ENCODE measurements at regions not wholly inside any gene's neighbourhood (a gene's known extent, or its start where the extent isn't known, plus 50 kb on each side); places are given as distances from the start of the nearest gene placed in this dataset.

GRCh38 chr15:98146031-98146820 is 185.7 kb downstream of the ARRDC4 start:
- DNase-seq = no peak

- DNase-seq = no peak
Measured at GRCh38 chr15:98147415-98147814, 186.9 kb downstream of the ARRDC4 start.

DNA sequence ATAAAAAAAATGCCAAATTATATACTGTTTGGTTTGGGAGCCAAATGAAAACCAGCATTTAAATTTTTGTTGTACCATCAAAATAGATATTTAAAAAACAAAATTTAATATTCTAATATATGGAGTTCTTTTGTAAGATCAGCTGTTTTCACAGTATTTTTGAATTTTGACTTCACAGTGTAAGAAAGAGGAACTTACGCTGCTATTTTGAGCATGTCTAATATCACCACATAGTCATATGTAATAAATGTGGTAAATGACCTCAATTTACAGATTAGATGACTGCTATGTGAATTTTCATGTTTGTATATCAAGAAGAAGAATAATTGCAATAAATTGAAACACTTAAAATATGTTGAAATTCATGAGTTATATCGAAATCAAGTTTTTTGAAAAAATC is 189.6 kb downstream of the ARRDC4 start:
- no peak for DNase-seq

- DNase-seq = no peak
Measured at GRCh38 chr15:98150536-98150935, 190.0 kb downstream of the ARRDC4 start.

GRCh38 chr15:98151096-98151495 is 190.6 kb downstream of the ARRDC4 start:
- no peak for DNase-seq

GRCh38 chr15:98152156-98152555 is 191.7 kb downstream of the ARRDC4 start:
- no peak for DNase-seq

- no peak for DNase-seq
Measured at GRCh38 chr15:98154863-98155262, 194.4 kb downstream of the ARRDC4 start.

DNA sequence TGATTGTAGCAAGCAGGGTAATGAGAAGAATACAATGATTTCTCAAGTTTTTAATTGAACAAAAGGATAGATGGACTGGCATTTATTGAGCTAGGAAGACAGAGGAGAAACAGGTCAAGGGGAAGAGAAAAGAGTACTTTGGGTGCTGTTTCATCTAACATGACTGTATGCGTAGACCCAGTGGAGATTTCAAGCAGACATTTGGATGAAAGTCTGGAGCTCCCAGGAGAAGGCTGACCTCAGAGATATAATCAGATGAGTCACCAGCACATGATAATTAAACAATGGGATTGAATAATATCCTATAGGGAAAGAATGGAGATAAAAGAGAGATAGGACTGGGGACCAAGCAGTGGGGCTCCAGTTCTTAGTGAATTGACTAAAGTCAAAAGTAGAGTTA is 194.9 kb downstream of the ARRDC4 start:
- no peak for DNase-seq

DNA sequence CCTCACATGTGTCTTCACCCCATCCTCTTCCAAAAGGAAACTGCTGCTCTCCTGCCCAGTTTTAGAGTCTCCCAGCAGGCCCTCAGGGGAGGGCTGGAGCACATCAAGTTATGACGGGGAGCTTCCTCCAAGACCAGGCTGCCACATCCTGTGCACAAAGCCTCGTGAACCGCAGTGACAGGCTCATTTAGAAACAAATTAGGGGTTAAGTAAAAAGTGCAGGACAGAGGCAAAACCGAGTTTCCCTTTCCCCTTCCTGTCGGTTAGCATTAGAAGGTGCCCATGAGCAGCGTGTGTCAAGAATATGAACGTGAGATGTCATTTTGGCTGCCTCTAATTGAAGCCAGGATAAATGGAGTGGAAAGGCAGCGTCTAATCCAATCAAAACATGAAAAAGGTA is 199.7 kb downstream of the ARRDC4 start:
- DNase-seq = no peak

- DNase-seq = no peak
Measured at GRCh38 chr15:98163319-98164045, 203.0 kb downstream of the ARRDC4 start.

DNA sequence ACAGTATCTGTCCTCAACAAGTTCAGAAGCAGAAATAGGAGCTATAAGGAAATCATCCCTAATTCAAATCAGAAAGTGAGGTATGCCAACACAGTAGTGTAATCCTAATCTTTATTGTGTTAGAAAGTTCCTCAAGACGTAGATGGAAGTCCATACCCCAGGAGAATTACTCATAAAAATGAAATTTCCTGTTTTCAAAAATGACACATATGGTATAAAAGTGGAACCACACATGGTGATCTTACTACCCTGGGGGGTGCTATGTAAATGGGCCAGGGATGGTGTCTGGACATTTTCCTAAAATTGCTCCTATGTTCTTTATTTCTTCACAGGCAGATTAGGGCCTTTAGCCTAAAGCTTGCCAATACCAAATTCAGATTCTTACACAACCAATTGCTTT is 204.1 kb downstream of the ARRDC4 start:
- no peak for DNase-seq

- DNase-seq = no peak
Measured at GRCh38 chr15:98164986-98165385, 204.5 kb downstream of the ARRDC4 start.

GRCh38 chr15:98167722-98168268 is 207.3 kb downstream of the ARRDC4 start:
- DNase-seq = no peak

DNA sequence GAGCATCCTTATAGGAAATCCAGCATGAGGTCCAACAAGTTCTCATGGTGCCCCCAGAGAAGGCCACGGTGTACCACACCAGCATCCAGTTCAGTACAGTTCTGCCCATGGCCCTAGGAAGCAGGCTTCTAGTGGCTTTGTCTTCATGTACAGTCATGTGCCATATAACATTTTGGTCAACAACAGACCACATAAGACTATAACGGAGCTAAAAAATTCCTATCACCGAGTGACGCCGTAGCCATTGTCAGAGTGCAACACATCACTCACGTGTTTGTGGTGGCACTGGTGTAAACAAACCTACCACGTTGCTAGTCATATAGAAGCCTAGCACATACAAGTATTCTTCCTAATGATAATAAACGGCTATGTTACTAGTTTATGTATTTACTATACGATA is 209.0 kb downstream of the ARRDC4 start:
- no peak for DNase-seq

DNA sequence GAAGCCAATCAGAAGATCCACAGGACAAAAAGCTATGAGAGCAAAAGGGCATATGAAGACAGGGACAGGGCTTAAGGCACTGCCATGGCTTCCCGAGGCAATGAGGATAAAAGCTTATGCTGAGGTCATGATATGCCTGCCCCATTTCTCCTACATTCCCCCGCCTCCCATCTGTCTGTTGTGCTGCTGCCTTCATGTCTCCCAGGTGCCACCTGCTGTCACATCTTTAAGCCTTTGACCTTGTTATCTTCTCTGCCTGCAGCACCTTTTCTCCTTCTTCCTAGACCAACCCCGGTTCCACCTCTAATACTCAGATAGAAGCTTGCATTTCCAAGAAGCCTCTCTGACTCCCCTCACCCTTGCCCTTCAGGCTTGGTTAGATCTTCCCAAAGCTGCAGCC is 213.8 kb downstream of the ARRDC4 start:
- DNase-seq = no peak

DNA sequence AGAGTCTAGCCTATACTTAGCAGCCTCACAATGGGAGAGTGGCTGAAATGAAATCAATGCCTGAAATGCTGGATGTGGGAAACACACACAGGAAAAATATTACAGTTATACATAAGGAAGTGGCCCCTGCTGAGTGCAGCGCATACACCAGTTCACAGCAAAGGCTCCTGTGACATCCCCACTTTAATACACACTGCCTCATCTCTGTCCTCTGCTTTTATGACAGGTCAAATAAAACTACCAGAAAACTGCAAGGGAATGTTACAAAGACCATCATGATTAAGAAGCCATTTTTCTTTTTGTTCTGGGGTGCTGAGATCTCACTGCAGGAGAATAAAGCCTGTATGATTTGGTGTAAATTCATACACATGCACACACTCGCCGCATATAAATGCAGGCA is 214.3 kb downstream of the ARRDC4 start:
- DNase-seq = no peak

DNA sequence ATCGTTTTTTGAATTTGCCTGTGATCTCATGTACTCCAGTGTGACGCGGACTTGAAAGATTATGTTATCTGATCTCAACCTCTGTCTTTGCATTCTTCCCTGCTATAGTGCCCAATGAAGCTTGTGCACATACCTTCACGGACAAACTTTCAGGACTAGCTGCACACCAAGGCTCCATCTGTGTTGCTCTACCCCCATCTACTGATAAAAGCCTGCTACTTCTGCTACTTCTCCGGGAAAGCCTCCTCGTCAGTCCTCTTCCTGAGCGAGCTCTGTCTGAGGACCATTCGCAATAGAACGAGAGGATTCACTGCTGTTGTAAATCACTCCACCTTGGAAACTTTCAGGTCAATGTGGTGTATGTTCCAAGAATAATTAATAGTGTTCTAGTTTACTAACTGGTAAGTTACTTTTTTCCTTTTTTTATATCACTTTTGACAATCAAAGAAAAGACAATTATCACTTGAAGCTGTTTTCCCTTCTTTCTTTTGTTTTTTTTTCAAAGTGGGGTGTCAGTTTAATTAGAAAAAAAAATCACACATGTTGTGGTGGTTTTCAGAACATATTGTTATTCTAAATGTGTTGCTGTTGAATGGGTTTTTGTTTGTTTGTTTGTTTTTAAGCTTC is 217.6 kb downstream of the ARRDC4 start:
- DNase-seq = peak; percentile 1

DNA sequence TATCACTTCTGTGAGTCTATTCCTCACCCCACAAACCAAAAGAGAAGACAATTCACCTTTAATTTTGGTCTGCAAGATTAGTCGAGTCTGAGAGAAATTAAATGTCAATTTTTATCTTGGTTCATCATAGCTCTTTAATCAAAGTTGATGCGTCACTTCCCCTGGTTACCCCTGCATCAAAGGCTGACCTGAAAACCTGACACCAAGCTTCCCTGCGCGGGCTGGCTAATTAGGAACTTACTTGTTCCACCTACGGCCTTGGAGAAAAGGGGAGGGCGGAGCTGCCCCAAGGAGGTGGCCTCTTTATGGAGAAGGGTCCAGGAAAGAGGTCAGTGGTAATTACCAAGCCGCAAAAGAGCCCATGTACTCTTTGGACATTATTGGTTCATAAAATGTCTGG is 218.4 kb downstream of the ARRDC4 start:
- DNase-seq = no peak

GRCh38 chr15:98187549-98187948 is 227.0 kb downstream of the ARRDC4 start:
- DNase-seq = no peak

GRCh38 chr15:98190914-98191313 is 230.4 kb downstream of the ARRDC4 start:
- DNase-seq = no peak

DNA sequence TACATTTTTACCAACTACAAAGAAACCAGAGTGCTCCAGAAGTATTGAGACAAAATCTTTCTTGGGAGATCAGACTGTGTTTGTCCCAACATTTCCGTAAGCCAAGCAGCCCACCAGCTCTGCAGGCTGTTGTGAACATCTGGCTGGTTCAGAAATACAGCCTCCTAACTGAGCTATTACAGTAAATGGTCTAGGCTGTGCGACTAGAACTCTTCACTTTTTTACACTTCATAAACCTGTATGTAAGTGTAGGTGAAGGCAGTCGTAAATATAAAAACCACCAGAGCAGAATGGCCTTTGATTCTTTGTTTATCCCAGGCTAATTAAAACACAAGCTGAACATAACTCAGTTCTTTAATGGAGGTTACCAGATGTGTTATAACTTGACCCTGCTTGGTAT is 235.3 kb downstream of the ARRDC4 start:
- DNase-seq = no peak

DNA sequence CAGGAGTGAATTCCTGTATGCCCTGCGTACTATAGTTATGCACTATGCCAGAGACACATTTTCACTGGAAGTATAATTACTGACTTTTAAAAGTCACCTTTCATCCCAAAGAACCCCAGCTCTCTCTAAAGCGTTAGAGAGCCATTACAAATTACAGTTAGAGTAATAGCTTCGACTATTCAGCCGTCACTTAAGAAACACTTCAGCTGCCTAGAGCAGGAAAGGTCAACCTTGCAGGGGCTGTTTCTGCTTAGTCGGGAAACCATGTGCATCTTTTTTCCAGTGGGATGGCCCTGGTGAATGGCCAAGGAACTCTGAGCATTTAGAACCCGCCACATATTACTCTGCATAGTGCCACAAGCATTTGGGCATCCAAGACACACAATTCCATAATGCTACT is 235.9 kb downstream of the ARRDC4 start:
- DNase-seq = no peak

- DNase-seq = no peak
Measured at GRCh38 chr15:98202256-98202655, 241.8 kb downstream of the ARRDC4 start.
